GM10248 (cell line): ENCODE measurements at regions not wholly inside any gene's neighbourhood (a gene's known extent, or its start where the extent isn't known, plus 50 kb on each side); places are given as distances from the start of the nearest gene placed in this dataset.
A peak's percentile ranks its signal among the peaks of the same experiment; 100 is the strongest.
"Not testable (repeated sequence)": the region's sequence is repeated elsewhere in the genome, so short reads cannot be mapped to it uniquely, and the experiment has no call there.

Experiments used
- CTCF ChIA-PET: fragments of 300-600 bp; sonication (Branson Sonifier 250); formaldehyde crosslinking; extraction: SDS; loops from one replicate; lab custom pipeline; 2021; ENCODE audit warnings: antibody characterized with exemption; lab: Yijun Ruan, JAX
- POLR2A ChIA-PET: fragments of 350-650 bp; sonication (Branson Sonifier 250); formaldehyde crosslinking; extraction: SDS; loops from one replicate; lab custom pipeline; 2020; ENCODE audit warnings: antibody characterized with exemption; lab: Yijun Ruan, JAX
- DNase-seq: peaks from one replicate; pipeline ENCODE4 v3.0.0; 2012; ENCODE audit errors: extremely low spot score
- TF ChIP-seq, protein P1 (sequence below): IDR thresholded peaks from 2 replicates; pipeline ENCODE4 v1.5.1; 2012; ENCODE audit warnings: mild to moderate bottlenecking, low read depth; ENCODE audit errors: extremely low read depth, missing control alignments, control extremely low read depth

DNA sequence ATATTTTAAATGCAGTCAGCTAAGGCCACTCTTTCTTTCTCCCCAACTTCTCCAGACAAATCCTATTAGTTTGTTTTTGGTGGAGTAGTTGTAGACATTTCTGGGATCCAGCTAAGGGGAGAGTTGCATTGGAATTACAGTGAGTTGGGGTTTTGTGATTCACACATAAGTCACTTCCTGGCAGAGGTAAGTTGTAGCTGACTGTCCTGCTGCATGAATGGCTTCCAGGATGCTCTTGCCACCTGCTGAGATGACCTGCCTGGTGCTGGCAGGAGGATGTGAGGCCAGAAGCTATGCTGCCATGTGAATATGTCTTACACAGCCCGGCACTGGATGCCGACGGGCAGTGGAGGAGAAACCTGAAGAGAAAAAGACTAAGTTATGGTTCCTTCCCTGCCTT, 243.7 kb downstream of the TDRD15 start:
- ChIA-PET POLR2A (no interaction called here), CTCF (interaction anchor here (1.1 kb wide), 1 partner anchor 8 kb away, joined by 4 read pairs; no protein-coding TSS in a partner anchor)
- TF ChIP-seq, protein P1, sequence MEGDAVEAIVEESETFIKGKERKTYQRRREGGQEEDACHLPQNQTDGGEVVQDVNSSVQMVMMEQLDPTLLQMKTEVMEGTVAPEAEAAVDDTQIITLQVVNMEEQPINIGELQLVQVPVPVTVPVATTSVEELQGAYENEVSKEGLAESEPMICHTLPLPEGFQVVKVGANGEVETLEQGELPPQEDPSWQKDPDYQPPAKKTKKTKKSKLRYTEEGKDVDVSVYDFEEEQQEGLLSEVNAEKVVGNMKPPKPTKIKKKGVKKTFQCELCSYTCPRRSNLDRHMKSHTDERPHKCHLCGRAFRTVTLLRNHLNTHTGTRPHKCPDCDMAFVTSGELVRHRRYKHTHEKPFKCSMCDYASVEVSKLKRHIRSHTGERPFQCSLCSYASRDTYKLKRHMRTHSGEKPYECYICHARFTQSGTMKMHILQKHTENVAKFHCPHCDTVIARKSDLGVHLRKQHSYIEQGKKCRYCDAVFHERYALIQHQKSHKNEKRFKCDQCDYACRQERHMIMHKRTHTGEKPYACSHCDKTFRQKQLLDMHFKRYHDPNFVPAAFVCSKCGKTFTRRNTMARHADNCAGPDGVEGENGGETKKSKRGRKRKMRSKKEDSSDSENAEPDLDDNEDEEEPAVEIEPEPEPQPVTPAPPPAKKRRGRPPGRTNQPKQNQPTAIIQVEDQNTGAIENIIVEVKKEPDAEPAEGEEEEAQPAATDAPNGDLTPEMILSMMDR = no peak
- DNase-seq = no peak

DNA sequence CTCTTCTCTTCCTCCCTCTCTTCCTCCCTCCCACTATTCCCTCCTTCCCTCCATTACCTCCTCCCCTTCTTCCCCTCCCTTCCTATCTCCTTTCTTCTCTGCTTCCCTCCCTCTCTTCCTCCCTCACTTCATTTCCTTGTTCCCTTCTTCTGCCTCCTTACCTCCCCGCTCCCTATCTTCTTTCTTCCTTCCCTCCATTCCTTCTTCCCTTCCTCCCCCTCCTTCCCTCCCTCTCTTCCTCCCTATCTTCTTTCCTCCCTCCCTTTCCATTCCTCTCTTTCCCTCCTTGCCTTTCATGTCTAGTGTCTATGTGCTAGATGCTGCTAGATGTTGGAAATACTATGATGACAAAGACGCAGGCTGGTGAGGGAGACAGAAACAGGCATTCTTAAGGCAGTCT, 246.0 kb downstream of the TDRD15 start:
- CTCF ChIA-PET = no interaction called here
- POLR2A ChIA-PET = no interaction called here
- TF ChIP-seq, protein P1 = no peak
- DNase-seq = no peak

DNA sequence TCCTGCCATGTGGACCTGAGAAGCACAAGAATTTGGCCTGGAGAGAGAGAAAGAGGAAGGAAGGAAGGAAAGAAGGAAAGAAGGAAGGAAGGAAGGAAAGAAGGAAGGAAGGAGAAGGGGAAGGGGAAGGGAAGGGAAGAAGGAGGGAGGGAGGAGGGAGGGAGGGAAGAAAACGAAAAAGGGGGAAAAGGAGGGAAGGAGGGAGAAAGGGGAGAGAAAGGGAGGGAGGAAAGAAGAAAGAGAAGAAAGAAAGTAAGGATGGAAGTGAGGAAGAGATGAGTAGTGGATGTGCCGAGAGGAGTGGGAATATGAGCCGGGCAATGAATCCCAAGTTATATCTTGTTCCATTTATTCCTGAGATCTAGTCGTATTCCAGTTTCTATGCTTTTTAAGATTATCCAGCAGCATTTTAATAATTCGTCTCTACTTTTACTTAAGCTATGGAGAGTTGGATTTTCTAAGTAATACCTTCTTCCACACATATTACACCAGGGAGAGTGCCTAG, 247.8 kb downstream of the TDRD15 start:
- DNase-seq = no peak
- ChIA-PET CTCF (interaction anchor here (1.4 to 2.2 kb wide), 4 partner anchors 8 to 23 kb away, joined by 3 to 11 read pairs (median 8); no protein-coding TSS in a partner anchor), POLR2A (no interaction called here)
- TF ChIP-seq, protein P1 = no peak

DNA sequence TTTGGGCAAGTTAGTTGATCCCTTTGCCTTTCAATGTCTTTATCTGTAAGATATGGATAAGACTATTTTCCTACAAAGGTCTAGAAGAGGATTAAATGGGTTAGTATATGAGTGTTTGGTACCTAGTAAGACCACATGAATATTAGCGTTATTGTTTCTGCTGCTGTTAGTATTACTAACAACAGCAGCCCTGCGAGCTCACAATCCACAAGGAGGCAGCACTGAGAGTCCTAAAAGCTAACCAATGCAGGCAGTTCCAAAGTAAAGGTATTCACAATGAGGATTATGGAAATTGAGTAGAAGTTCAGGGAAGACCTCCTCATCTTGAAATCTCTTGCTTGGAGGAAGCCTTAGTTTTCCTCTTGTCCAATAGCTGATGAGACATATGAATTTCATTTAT, 248.9 kb downstream of the TDRD15 start:
- CTCF ChIA-PET = interaction anchor here (1.0 to 2.2 kb wide), 7 partner anchors 9 to 34 kb away, joined by 3 to 11 read pairs (median 3); no protein-coding TSS in a partner anchor
- TF ChIP-seq, protein P1 = peak; percentile 35
- DNase-seq = peak; percentile 12
- POLR2A ChIA-PET = no interaction called here

DNA sequence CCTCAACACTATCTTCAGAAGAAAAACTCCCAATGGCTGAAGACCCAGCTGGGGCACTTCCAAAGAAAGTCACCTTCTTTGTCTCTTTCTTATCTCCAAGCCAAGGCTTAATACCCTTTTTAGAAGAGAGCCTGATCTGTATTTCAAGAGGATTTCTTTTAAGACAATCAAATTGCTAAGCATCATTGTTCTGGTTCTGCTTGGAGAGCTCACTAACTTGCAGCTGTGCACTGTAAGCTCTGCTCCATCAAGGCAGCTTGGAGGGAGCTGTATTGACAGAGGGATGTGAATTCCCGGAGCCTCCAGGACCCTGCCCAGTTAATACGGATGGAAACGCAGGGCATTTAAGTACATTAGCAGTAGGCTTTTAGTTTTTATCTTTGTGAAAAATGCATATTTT, 253.1 kb downstream of the TDRD15 start:
- POLR2A ChIA-PET = no interaction called here
- TF ChIP-seq, protein P1 = no peak
- CTCF ChIA-PET = no interaction called here
- no peak for DNase-seq

DNA sequence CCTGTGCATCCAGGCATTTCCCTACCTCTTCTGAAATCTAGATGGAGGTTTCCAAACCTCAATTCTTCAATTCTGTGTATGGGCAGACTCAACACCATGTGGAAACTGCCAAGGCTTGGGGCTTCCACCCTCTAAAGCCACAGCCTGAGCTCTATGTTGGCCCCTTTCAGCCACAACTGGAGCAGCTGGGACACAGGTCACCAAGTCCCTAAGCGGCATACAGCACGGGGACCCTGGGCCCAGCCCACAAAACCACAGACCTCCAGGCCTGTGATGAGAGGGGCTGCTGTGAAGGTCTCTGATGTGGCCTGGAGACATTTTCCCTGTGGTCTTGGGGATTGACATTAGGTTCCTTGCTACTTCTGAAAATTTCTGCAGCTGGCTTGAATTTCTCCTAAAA, 255.4 kb downstream of the TDRD15 start:
- CTCF ChIA-PET = no interaction called here
- no peak for DNase-seq
- POLR2A ChIA-PET = no interaction called here
- TF ChIP-seq, protein P1 = no peak

DNA sequence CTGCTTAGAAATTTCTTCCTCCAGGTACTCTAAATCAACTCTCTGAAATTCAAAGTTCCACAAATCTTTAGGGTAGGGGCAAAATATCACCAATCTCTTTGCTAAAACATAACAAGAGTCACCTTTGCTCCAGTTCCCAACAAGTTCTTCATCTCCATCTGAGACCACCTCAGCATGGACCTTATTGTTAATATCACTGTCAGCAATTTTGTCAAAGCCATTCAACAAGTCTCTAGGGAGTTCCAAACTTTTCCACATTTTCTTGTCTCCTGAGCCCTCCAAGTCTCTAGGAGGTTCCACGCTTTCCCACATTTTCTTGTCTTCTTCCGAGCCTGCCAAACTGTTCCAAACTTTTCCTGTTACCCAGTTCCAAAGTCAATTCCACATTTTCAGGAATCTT, 255.9 kb downstream of the TDRD15 start:
- CTCF ChIA-PET, DNase-seq, POLR2A ChIA-PET: not testable (repeated sequence)
